Stimulated activated CD8-positive, alpha-beta memory T cell treated with anti-CD3 and anti-CD28 coated beads, Interleukin-7, amount 100 ng/mL, for 1 hour (primary cell): ENCODE measurements at regions not wholly inside any gene's neighbourhood (a gene's known extent, or its start where the extent isn't known, plus 50 kb on each side); places are given as distances from the start of the nearest gene placed in this dataset.

Experiments
- DNase-seq, 2 donors: peaks; one replicate each; pipeline ENCODE4 v3.0.0-alpha.2; 2020; ENCODE audit warnings: low read depth in 2 of 2

DNA sequence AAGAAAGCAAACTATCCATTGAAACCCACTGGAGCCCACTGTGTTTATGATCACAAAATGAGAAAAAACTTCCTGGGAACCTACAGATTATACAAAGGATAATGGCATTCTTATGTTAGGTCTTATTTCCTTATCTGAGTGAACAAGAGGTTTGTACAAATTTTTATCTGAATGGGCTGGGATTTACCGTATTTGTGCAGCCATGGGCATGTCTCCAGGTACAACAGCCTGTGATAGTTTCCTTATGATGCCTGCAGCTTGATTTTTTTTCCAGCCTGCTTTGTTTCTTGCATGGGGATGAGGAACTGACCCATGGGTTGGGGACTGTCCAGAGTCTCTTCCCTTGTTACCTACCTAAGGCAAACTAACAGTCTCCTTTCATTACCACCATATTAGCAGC, 244.0 kb upstream of the RBMY1B start:
- DNase-seq = no peak

DNA sequence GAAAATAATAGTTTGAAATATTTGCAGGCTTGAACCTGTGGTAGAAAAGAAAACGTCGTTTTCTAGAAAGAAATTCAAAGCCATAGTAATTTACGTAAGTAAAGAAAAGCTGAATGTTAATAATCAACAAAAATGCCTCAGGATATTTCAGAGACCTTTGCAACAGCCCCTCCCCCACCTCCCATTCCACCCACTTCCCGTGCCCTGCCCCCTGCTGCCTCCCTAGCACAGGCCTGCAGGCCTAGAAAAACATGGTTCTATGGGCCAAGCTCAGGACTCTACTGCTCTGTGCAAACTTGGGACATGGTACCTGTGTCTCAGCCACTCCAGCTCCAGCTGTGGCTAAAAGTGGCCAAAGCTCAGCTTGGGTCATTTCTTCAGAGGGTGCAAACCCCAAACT, 223.4 kb upstream of the RBMY1B start:
- no peak for DNase-seq

DNA sequence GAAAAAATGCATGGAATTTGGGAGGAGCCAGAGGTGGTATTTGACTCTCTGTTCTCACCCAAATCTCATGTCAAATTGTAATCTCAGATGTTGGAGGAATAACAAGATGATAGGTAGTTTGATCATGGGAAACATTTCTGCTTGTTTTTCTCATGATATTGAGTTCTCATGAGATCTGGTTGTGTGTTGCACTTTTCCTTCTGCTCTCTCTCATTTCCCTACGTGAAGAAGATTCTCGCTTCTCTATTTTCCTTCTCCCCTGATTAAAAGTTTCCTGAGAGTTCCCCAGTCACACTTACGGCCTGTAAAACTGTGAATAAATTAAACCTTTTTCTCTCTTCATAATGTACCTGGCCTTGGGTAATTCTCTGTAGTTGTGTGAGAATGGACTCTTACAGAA, 222.2 kb upstream of the RBMY1B start:
- DNase-seq = no peak

DNA sequence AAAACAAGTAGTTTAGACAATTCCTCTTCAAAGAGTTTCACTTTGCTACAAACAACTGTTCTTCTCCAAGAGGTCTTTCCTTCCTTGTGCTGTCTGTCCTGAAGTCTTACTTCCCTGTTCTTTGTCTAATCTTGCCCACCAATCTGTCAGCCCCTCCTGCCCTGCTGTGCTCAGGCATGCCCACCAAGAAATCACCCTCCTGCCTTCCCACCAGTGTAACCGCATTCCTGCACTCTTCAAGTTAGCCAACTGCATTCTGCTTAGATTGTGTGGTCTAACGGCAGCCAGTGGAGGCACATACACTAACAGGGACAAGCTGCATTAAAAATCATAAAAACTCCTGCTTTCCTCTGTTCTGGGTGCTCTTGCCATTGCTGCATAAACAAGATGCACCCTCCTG, 215.9 kb upstream of the RBMY1B start:
- no peak for DNase-seq

DNA sequence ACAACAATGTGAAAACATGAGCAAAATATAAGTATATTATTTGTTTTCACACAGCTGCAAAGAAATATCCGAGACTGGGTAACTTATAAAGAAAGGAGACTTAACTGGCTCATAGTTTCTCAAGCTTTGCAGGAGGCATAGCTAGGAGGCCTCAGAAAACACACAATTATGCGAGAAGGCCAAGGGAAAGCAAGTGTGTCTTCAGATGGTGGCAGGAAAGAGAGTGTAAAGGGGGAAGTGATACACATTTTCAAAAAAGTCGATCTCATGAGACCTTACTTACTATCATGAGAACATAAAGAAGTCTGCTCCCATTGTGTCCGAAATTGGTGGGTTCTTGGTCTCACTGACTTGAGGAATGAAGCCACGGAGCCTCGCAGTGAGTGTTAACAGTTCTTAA, 208.9 kb upstream of the RBMY1B start:
- no peak for DNase-seq

DNA sequence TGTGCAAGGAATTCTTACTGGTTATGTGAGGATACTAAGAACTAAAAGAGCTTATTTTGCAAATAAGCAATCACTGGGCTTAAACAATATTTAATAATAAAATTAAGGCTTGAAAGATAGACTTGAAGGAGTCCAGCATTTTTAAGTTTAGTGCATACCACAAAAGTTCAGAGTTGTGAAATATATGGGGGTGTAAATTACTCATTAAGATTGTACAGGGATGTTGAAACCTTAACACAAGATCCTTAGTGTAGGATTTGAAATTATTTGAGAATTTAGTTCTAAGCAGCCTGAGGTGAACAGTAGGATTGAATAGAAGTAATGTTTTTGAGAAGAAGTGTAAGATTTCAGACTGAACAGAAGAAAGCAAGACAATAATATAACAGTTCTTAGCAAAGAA, 195.8 kb upstream of the RBMY1B start:
- no peak for DNase-seq
